NK-92 (cell line): ENCODE measurements at regions not wholly inside any gene's neighbourhood (a gene's known extent, or its start where the extent isn't known, plus 50 kb on each side); places are given as distances from the start of the nearest gene placed in this dataset.

ENCODE experiments used
- DNase-seq: peaks from one replicate; lab custom pipeline; 2025; ENCODE audit not compliant: unreplicated experiment; lab: John Stamatoyannopoulos, UW

DNA sequence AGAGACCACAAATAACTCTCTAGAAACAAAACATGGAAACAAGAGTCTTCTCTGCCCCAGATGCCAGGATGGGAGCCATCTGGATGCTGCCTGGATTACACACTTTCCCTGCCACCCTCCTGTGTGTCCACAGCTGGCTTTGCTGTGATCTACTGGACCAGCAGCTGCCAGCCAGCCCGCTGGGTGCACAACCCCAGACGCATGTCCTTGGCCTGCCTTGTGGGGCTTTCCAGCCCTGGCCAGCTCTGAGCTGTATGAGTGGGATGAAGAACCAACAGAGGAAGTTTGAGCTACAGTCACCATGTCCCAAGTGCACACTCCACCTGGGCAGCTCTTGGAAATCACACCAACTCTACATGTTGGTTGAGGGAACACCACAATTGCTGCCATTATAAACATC, 57.0 kb upstream of the TNRC6C start:
- no peak for DNase-seq

DNA sequence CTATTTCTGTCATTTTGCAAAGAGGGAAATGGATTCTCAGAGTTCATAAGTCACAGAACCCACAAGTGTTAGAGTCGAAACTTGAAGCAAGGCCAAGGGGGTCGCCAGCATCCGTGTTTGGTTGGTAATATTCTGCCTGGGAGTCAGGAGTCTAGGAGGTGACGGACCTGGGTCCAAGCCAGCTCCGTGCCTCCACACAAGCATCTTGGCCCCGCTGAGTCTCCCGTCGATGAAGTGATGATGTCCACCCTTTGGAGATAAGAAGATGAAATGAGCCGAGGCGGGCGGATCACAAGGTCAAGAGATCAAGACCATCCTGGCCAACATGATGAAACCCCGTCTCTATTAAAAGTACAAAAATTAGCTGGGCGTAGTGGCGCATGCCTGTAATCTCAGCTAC, 53.2 kb upstream of the TNRC6C start:
- DNase-seq = no peak

DNA sequence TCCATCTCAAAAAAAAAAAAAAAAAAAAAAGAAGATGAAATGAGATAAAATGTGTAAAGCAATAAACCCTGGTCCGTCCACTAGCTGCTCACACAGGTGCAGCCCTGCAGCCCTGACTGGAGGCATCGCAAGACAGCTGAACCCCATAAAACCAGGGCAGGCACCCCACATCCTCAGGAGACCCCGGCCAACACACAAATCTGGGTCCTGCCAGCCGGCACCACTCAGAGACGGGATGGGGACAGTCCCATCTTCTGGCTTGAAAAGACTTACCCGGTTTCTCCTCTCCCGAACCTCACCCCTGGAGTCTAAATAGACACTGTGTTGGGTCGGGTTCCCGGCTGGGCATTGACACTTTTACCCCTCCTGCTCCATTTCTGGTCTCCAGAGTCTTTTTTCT, 52.7 kb upstream of the TNRC6C start:
- DNase-seq = no peak

DNA sequence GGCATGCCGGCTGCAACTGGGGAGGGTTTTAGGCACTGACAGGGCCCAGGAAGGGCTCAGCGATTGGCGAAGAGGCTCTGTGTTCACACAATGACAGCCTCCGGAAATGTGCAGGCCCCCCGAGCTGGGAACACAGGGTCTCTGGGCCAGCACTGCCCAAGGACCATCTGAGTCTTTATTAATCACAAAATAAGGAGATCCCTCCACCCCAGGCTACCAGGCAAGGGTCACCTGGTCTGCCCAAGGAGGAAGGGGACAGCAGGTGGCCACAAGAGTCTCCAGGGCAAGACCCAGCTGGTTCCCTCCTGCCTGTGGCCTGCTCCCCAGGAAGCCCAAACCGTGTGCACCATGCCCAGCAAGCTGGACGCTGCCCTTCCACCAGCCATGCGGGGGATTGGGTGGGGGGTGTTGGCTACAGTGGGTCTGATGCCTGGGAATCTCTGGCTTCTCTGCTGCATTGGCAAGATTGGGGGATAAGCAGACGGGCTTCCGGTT, 52.1 kb upstream of the TNRC6C start:
- DNase-seq = no peak

DNA sequence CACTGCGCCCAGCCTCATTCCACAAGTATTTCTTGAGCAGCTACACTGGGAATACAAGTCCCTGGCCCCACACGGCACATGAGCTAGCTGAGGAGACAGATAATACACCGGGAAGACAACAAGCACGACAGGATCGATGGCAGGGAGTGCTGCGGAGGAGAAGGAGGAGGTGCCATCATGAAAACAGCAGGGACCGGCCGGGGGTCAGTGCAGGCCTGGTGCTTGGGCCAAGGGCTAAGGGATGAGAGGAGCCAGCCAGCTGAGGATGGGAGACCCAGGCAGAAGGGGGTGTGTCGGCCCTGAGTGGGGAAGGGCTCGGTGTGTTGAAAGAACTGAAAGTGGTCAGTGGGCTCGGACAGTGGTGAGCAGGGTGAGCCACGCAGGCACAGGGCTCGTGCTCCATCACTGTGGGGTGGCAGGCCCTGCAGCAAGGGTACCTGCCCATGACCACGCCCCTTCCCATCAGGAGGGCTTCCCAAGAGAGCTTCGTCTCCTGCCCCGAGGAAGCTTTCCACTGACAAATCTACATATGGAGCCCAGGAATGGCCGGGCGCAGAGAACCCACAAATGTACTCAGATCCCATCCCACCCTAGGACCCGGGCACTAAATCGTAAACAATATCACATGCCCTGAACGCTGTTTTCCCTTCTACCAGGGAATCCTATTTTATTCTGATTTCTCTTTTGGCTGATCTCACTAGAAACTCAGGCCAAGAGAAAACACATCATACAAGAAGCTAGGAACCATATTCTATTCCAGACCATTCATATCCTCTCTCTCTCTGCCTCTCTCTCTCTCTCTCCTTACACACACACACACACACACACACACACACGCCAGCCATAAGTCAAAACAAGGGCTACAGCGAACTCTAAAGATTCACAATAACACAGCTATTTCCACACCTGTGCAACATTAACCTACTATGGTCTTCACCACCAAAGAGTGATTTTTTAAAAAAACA, 50.7 kb upstream of the TNRC6C start:
- DNase-seq = no peak

DNA sequence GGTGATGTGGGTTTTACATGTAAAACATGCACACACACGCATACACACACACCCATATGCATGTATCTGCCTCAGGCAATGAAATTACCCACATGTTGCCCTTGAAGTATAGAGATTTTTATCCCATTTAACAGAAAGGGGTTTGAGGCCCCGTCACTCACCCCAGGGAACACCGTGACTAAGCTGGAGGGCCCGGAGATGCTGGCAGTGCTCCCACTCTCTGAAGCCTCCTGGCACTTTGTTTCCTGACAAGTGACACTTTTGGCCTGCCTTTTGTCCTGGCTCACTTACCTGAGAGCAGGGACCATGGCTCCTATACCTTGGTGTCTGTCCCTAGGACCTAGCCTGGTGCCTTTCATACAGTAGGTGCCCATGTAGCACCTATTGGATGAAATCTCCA, 50.0 kb upstream of the TNRC6C start:
- no peak for DNase-seq
